ENCODE measurements at regions not wholly inside any gene's neighbourhood (a gene's known extent, or its start where the extent isn't known, plus 50 kb on each side); places are given as distances from the start of the nearest gene placed in this dataset.

GRCh38 chr12:108016022-108016564 is 113.0 kb upstream of the WSCD2 start:
- TF ChIP-seq CTCF (IDR thresholded peaks at IDR 0.05): no peak
- TF ChIP-seq EZH2 (IDR thresholded peaks at IDR 0.05; ENCODE audit: borderline replicate concordance, insufficient read depth, low read depth, low read length, poor library complexity, severe bottlenecking): no peak
